ENCODE measurements at regions not wholly inside any gene's neighbourhood (a gene's known extent, or its start where the extent isn't known, plus 50 kb on each side); places are given as distances from the start of the nearest gene placed in this dataset.

DNA sequence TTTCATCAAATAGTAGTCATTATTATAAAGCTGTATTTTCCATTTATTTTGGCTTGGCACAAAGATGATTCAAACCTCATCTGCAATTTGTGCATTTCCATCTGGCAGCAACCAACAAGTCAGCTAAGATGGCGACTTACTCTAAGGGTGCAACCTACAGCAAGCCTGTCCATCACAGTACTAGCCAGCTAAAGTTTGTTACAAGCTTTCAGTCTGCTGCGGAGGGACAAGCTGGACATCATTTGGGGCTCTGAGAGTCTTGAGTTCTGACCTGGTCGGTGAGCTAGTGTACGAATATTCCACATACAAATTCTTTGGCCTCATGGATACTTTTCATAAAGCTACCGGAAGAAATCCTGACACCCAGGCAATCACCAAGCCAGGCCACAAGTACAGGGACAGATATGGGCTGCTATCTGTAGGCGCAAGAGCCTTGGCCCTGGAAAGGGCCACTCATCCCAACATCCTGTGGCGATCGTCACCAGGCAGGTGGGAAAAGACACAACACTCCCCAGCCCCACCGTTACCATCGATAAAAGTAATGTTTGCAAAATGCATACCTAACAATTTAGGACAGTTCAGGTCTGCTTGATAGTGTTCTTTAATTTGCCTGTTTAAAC is 307.6 kb downstream of the SKIDA1 start:
- TF ChIP-seq, protein P1, sequence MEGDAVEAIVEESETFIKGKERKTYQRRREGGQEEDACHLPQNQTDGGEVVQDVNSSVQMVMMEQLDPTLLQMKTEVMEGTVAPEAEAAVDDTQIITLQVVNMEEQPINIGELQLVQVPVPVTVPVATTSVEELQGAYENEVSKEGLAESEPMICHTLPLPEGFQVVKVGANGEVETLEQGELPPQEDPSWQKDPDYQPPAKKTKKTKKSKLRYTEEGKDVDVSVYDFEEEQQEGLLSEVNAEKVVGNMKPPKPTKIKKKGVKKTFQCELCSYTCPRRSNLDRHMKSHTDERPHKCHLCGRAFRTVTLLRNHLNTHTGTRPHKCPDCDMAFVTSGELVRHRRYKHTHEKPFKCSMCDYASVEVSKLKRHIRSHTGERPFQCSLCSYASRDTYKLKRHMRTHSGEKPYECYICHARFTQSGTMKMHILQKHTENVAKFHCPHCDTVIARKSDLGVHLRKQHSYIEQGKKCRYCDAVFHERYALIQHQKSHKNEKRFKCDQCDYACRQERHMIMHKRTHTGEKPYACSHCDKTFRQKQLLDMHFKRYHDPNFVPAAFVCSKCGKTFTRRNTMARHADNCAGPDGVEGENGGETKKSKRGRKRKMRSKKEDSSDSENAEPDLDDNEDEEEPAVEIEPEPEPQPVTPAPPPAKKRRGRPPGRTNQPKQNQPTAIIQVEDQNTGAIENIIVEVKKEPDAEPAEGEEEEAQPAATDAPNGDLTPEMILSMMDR (IDR thresholded peaks at IDR 0.05), result no peak
- no peak for TF ChIP-seq POLR2A (IDR thresholded peaks at IDR 0.05)

Measured in Peyer's patch (tissue), 4 donors.